GM12865 (cell line): ENCODE measurements at regions not wholly inside any gene's neighbourhood (a gene's known extent, or its start where the extent isn't known, plus 50 kb on each side); places are given as distances from the start of the nearest gene placed in this dataset.

ENCODE experiments used
- DNase-seq: peaks from one replicate; pipeline ENCODE4 v3.0.0; 2010; ENCODE audit warnings: low read depth
- H3K4me3 ChIP-seq: 2 replicates; pipeline ENCODE4 v1.5.1; 2011; ENCODE audit warnings: mild to moderate bottlenecking, low read depth, low read length, control low read depth
- CTCF ChIP-seq: IDR thresholded peaks from 2 replicates; pipeline ENCODE4 v1.5.1; 2011; ENCODE audit warnings: low read length, control low read depth, low read depth, inconsistent platforms; ENCODE audit not compliant: insufficient read depth; ENCODE audit errors: missing control alignments

- TF ChIP-seq CTCF, result no peak
- H3K4me3 ChIP-seq, result no peak overlapping the region
- DNase-seq, result no peak
These were observed 96.0 kb upstream of the OSMR start for GRCh38 chr5:38749861-38750260.

- no peak overlapping the region for H3K4me3 ChIP-seq
- TF ChIP-seq CTCF, result no peak
- DNase-seq, result no peak
These were observed 94.7 kb upstream of the OSMR start for GRCh38 chr5:38751103-38751502.

GRCh38 chr5:38752012-38752536 is 93.7 kb upstream of the OSMR start:
- no peak overlapping the region for H3K4me3 ChIP-seq
- no peak for TF ChIP-seq CTCF
- no peak for DNase-seq

- DNase-seq, result no peak
- TF ChIP-seq CTCF, result no peak
- no peak overlapping the region for H3K4me3 ChIP-seq
These were observed 93.2 kb upstream of the OSMR start for GRCh38 chr5:38752622-38753021.

- H3K4me3 ChIP-seq, result no peak overlapping the region
- no peak for TF ChIP-seq CTCF
- DNase-seq, result no peak
These were observed 92.7 kb upstream of the OSMR start for GRCh38 chr5:38753141-38753540.

GRCh38 chr5:38753776-38754175 is 92.0 kb upstream of the OSMR start:
- no peak overlapping the region for H3K4me3 ChIP-seq
- no peak for DNase-seq
- no peak for TF ChIP-seq CTCF

GRCh38 chr5:38755181-38755580 is 90.6 kb upstream of the OSMR start:
- DNase-seq, result no peak
- H3K4me3 ChIP-seq, result no peak overlapping the region
- TF ChIP-seq CTCF, result no peak
